D721Med (cell line): ENCODE measurements at regions not wholly inside any gene's neighbourhood (a gene's known extent, or its start where the extent isn't known, plus 50 kb on each side); places are given as distances from the start of the nearest gene placed in this dataset.

Experiments used
- DNase-seq: peaks from one replicate; pipeline ENCODE4 v3.0.0; 2011; ENCODE audit warnings: low spot score; ENCODE audit not compliant: insufficient read length
- FAIRE-seq: peaks from 2 replicates; lab custom pipeline; 2011; peaks lifted over from hg19 to GRCh38; lab: Jason Lieb, UNC
- TF ChIP-seq, protein P1 (sequence below): IDR thresholded peaks from 2 replicates; pipeline ENCODE4 v1.5.1; 2012; ENCODE audit warnings: mild to moderate bottlenecking, control low read depth; ENCODE audit not compliant: insufficient read depth; ENCODE audit errors: missing control alignments

- no peak for DNase-seq
- TF ChIP-seq, protein P1, sequence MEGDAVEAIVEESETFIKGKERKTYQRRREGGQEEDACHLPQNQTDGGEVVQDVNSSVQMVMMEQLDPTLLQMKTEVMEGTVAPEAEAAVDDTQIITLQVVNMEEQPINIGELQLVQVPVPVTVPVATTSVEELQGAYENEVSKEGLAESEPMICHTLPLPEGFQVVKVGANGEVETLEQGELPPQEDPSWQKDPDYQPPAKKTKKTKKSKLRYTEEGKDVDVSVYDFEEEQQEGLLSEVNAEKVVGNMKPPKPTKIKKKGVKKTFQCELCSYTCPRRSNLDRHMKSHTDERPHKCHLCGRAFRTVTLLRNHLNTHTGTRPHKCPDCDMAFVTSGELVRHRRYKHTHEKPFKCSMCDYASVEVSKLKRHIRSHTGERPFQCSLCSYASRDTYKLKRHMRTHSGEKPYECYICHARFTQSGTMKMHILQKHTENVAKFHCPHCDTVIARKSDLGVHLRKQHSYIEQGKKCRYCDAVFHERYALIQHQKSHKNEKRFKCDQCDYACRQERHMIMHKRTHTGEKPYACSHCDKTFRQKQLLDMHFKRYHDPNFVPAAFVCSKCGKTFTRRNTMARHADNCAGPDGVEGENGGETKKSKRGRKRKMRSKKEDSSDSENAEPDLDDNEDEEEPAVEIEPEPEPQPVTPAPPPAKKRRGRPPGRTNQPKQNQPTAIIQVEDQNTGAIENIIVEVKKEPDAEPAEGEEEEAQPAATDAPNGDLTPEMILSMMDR: no peak
- no peak for FAIRE-seq
These were observed 74.2 kb upstream of the EGR2 start for GRCh38 chr10:62890395-62890794.

DNA sequence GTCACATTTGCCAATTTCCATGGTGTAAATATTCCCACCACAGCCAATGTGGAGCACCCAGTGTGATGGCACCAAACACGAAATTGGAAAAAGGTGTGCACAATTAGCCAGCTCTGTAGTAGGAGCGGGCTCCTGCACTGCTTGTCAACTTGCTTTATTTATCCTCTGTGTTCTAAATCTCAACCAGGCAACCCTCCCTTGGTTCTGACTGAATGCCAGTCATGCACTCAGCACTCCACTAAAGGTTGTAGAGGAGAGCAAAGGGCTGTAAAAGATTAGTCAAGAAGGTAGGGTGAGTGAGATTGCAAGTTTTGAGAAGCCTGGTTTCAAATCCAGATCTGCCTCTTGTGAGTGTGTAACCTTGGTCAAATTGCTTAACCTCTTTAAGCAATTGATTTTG lies 71.5 kb upstream of the EGR2 start:
- DNase-seq (no peak), FAIRE-seq (no peak)
- TF ChIP-seq, protein P1: no peak

DNA sequence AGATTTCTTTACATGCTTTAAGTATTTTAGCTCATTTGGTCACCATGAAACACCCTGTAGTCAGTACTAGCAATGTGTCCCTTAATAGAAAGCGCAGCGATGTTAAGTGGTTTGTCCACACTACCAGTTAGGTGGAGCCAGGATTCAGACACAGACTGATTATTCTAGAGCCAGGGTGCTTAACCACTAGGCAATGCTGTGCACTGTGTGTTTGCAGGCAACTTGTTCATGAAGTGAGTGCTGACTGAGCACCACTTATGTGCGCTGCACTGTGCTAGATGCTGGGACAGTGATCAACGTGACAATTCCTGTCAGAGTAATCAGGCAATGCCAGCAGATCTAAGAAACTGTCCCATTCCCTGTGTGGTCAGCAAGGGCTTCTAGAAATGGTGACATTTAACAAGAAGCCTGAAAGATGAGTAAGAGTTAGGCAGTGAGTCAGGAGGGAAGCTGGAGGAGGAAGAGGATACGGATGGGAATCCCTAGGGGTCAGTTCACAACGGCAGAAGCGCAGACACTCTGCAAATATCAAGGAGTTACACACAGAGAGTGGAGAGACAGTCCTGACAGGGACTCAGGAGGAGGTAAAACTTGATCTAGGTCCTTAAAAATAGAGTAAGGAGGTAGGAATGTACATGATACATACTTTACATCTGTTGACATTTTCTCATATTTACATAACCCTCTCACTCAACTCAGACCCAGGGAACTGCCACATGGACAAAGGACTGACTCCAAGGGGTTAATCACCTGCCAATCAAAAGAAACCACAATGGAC lies 69.7 kb upstream of the EGR2 start:
- TF ChIP-seq, protein P1: no peak
- no peak for DNase-seq
- no peak for FAIRE-seq

GRCh38 chr10:62880162-62880561 lies 64.0 kb upstream of the EGR2 start:
- DNase-seq (no peak), FAIRE-seq (no peak)
- TF ChIP-seq, protein P1: no peak

DNA sequence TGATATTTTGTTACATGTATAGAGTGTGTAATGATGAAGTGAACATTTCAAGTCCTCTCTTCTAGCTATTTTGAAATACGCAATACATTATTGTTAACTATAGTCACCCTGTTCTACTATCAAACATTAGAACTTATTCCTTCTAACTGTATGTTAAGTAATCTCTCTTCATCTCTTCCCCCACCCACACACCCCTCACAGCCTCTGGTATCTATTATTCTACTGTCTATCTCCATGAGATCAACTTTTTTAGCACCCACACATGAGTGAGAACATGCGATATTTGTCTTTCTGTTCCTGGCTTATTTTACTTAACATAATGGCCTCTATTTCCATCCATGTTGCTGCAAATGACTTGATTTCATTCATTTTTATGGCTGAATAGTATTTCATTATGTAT lies 57.7 kb upstream of the EGR2 start:
- TF ChIP-seq, protein P1: no peak
- FAIRE-seq (no peak), DNase-seq (no peak)

DNA sequence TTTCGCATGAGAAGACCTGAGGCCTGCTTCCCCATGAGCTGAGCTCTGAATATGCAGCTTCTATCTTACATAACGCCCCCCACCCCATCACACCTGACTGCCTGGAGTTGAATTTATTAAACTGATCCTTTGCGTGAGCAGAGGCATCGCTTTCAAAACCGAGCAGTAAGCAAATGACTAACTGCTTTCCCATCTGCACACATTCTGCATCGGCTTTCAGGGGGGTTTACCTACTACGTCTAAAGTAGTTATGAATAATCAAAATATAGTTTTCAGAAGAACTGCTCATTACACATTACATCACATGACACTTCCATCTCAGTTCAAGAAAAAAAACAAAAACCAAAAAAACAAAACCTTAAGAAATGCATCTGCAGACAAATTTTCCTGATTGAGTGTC lies 54.7 kb upstream of the EGR2 start:
- no peak for FAIRE-seq

GRCh38 chr10:62869958-62870357 lies 53.8 kb upstream of the EGR2 start:
- no peak for FAIRE-seq
- DNase-seq: no peak
- TF ChIP-seq, protein P1: no peak

More for the DNA sequence above, 54.7 kb upstream of the EGR2 start:
- TF ChIP-seq, protein P1: no peak
- DNase-seq: no peak
